Keratinocyte (primary cell): ENCODE measurements at regions not wholly inside any gene's neighbourhood (a gene's known extent, or its start where the extent isn't known, plus 50 kb on each side); places are given as distances from the start of the nearest gene placed in this dataset.

Experiments used
- CTCF ChIP-seq, 3 experiments: IDR thresholded peaks in 1 of 3; conservative IDR thresholded peaks in 1 of 3; optimal IDR thresholded peaks in 1 of 3; 2 replicates in 2 of 3; 3 replicates in 1 of 3; pipeline versions ENCODE3 to v1.5.1; 2011; ENCODE audit warnings: low read length in 3 of 3, mild to moderate bottlenecking in 3 of 3, moderate library complexity in 2 of 3, control low read depth in 1 of 3, inconsistent platforms in 1 of 3; ENCODE audit not compliant: insufficient read depth in 2 of 3; ENCODE audit errors: extremely low read depth in 1 of 3
- EZH2 ChIP-seq: IDR thresholded peaks from one replicate; pipeline ENCODE4 v1.6.1; 2012; ENCODE audit warnings: inconsistent platforms, mild to moderate bottlenecking, low read length, moderate library complexity

DNA sequence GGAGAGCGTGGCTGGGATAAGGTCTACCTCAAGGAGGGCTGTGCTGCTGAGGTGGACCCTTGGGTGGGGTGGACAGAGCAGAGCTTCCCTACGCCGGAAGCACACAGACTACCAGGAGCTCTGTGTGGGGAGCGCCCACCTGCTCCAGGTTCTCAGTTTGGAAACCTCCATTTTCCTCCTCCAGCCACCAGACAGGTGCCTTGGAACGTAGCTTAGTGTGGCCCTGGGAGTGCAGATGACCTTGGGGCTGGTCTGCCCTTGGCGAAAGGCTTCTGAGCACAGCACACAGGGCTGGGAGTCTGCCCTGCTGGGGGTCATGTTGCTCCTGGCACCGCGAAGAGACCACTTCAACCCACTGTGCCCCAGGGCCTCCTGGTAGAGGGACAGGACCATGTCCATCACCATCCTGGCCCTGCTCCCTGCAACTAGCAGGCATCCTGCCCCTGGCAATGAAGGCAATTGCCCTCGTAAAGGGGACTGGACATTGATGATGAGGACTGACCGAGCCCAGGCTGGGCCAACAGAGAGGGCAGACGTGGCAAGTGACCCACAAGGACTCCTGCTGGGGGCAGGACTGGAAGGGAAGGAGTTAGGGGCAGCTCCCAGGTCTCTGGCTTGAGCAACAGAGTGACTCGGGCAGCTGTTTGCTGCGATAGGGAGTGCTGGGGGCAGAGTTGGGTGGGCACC is 214.7 kb downstream of the CYP26B1 start:
- TF ChIP-seq CTCF (optimal IDR thresholded peaks at IDR 0.05 in 1 of 3, IDR thresholded peaks at IDR 0.05 in 1 of 3, conservative IDR thresholded peaks at IDR 0.05 in 1 of 3; ENCODE audit: extremely low read depth in 1 of 3, insufficient read depth in 2 of 3, low read length in 3 of 3) = no peak
- no peak for TF ChIP-seq EZH2
